Esophagus squamous epithelium (tissue), 5 donors: ENCODE measurements at regions not wholly inside any gene's neighbourhood (a gene's known extent, or its start where the extent isn't known, plus 50 kb on each side); places are given as distances from the start of the nearest gene placed in this dataset.
"Not testable (repeated sequence)": the region's sequence is repeated elsewhere in the genome, so short reads cannot be mapped to it uniquely, and the experiment has no call there.

Source experiments
- DNase-seq: peaks from one replicate; lab custom pipeline; 2025; lab: John Stamatoyannopoulos, UW
- H3K27ac ChIP-seq, 4 donors: fragments of 200-600 bp; sonication (generic); one replicate each; pipeline ENCODE4 v1.5.1; 2016 to 2019; ENCODE audit warnings: mild to moderate bottlenecking in 1 of 4
- H3K27me3 ChIP-seq, 4 donors: fragments of 200-600 bp; sonication (generic); 1 replicate in 3 of 4; 2 replicates in 1 of 4; pipeline versions ENCODE4 v1.5.1 to v1.6.0; 2017 to 2021; ENCODE audit warnings: antibody characterized with exemption in 1 of 4
- H3K36me3 ChIP-seq, 3 donors: fragments of 200-600 bp; sonication (generic); one replicate each; pipeline ENCODE4 v1.5.1; 2016 to 2019
- H3K4me1 ChIP-seq, 3 donors: fragments of 200-600 bp; sonication (generic); one replicate each; pipeline ENCODE4 v1.5.1; 2017 to 2019
- H3K4me3 ChIP-seq, 4 donors: fragments of 200-600 bp; sonication (generic); 1 replicate in 3 of 4; 2 replicates in 1 of 4; pipeline ENCODE4 v1.5.1; 2016 to 2019; ENCODE audit warnings: mild to moderate bottlenecking in 2 of 4, moderate library complexity in 1 of 4
- H3K9me3 ChIP-seq, 3 donors: fragments of 200-600 bp; sonication (generic); one replicate each; pipeline ENCODE4 v1.5.1; 2016 to 2019
- POLR2A ChIP-seq, 4 donors: fragments of 450-650 bp; IDR thresholded peaks; one replicate each; pipeline ENCODE4 v1.6.1; 2017; ENCODE audit warnings: antibody characterized with exemption in 4 of 4, mild to moderate bottlenecking in 4 of 4, moderate library complexity in 3 of 4
- WGBS, 2 donors: methylation state at CpG; one replicate each; pipeline ENCODE4 v1.1.5; 2018; 5-methylcytosine and 5-hydroxymethylcytosine counted together
- intact Hi-C: fragments of 100-400 bp; cut with DNase I; formaldehyde crosslinking; loops from one replicate; pipeline ENCODE4 v1.15.0; 2022
- TF ChIP-seq, protein P1 (sequence below), 6 experiments: fragments of 450-650 bp in 4 of 6; fragments of 200-600 bp in 2 of 6; sonication (generic) in 2 of 6; IDR thresholded peaks; one replicate each; pipeline ENCODE4 v1.5.1; 2016 to 2019; ENCODE audit warnings: antibody characterized with exemption in 6 of 6, mild to moderate bottlenecking in 4 of 6, moderate library complexity in 4 of 6
- donor health status: DM: yes; HTN: yes; CAD: no.

DNA sequence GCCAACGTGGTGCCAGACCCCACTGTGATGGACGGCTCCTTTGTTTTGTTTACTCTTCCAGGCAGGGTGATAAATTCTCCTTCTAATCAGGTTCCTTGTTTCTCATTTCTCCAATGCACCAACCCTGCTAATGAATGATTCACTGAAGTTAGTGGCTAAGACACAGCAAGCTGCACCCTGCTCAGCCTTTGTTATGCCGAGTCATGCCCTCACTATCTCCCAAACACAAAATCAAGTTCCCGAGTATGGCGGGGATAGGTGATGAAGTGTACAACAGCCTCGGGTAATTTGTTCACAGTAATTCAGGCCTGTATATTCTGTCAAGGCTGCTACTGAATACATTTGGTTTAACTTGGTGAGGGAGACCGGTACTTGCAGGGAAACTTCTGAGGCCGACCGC lies 83.8 kb upstream of the HS3ST4 start:
- Histone ChIP-seq H3K27me3 (no peaks in the 10 kb centered on the region), H3K9me3 (no peaks in the 10 kb centered on the region), H3K36me3 (no peaks in the 10 kb centered on the region), H3K4me1 (no peaks in the 10 kb centered on the region), H3K27ac (no peak overlapping the region), H3K4me3 (no peak overlapping the region)
- TF ChIP-seq POLR2A (IDR thresholded peaks at IDR 0.05), result no peak
- TF ChIP-seq, protein P1, sequence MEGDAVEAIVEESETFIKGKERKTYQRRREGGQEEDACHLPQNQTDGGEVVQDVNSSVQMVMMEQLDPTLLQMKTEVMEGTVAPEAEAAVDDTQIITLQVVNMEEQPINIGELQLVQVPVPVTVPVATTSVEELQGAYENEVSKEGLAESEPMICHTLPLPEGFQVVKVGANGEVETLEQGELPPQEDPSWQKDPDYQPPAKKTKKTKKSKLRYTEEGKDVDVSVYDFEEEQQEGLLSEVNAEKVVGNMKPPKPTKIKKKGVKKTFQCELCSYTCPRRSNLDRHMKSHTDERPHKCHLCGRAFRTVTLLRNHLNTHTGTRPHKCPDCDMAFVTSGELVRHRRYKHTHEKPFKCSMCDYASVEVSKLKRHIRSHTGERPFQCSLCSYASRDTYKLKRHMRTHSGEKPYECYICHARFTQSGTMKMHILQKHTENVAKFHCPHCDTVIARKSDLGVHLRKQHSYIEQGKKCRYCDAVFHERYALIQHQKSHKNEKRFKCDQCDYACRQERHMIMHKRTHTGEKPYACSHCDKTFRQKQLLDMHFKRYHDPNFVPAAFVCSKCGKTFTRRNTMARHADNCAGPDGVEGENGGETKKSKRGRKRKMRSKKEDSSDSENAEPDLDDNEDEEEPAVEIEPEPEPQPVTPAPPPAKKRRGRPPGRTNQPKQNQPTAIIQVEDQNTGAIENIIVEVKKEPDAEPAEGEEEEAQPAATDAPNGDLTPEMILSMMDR (IDR thresholded peaks at IDR 0.05), result no peak
- DNase-seq, result no peak
- intact Hi-C loops, result no loop called here
- 48 to 56% methylated on average over 9 of the region's 9 CpGs for WGBS, 2 donors

DNA sequence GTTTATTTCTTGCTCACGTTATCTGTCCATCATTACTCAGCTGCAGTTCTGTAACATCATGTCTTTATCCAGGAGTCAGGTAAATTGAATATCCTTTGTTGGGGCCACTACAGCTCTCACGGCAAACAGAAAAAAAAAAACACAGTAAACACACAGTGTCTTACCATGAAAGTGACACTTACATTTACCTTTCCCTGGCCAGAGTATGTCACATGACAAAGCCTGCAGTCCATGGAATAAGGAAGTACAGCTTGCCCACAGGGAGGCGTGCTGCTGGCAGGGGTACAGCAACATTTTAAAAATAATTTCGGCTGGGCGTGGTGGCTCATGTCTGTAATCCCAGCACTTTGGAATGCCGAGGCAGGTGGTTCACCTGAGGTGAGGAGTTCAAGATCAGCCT lies 85.7 kb upstream of the HS3ST4 start:
- Histone ChIP-seq H3K9me3 (no peaks in the 10 kb centered on the region), H3K4me1 (no peaks in the 10 kb centered on the region), H3K27ac (no peak overlapping the region), H3K27me3 (no peaks in the 10 kb centered on the region), H3K4me3 (no peak overlapping the region), H3K36me3 (no peaks in the 10 kb centered on the region)
- no peak for TF ChIP-seq POLR2A (IDR thresholded peaks at IDR 0.05)
- TF ChIP-seq, protein P1 (IDR thresholded peaks at IDR 0.05), result no peak
- WGBS, 2 donors, result 44 to 53% methylated on average over 6 of the region's 6 CpGs
- intact Hi-C loops, result no loop called here
- DNase-seq, result no peak

DNA sequence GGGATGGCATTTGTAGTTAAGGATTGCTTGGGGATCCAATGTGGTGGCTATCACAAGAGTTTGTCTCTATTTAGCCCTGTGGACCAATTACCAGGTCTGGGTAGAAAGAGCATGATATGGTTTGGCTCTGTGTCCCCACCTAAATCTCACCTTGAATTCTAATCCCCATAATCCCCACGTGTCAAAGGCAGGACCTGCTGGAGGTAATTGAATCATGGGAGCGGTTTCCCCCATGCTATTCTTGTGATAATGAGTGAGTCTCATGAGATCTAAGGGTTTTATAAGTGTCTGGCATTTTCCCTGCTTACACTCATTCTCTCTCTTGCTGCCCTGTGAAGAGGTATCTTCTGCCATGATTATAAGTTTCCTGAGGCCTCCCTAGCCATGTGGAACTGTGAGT lies 86.4 kb upstream of the HS3ST4 start:
- intact Hi-C loops, result no loop called here
- 35 to 40% methylated on average over 2 of the region's 2 CpGs for WGBS, 2 donors

DNA sequence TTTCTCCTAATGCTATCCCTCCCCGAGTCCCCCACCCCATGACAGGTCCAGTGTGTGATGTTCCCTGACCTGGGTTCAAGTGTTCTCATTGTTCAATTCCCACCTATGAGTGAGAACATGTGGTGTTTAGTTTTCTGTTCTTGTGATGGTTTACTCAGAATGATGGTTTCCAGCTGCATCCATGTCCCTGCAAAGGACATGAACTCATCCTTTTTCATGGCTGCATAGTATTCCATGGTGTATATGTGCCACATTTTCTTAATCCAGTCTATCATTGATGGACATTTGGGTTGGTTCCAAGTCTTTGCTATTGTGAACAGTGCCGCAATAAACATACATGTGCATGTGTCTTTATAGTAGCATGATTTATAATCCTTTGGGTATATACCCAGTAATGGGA lies 90.5 kb upstream of the HS3ST4 start:
- H3K4me1 ChIP-seq, H3K27me3 ChIP-seq, H3K27ac ChIP-seq, H3K4me3 ChIP-seq, H3K36me3 ChIP-seq, H3K9me3 ChIP-seq, intact Hi-C loops, DNase-seq: not testable (repeated sequence)
- 60 to 75% methylated on average over 2 of the region's 2 CpGs for WGBS, 2 donors

More for the DNA sequence above, 86.4 kb upstream of the HS3ST4 start:
- TF ChIP-seq, protein P1 (IDR thresholded peaks at IDR 0.05), result no peak
- no peak for TF ChIP-seq POLR2A (IDR thresholded peaks at IDR 0.05)
- H3K4me1 ChIP-seq, result no peaks in the 10 kb centered on the region
- no peak overlapping the region for H3K4me3 ChIP-seq
- no peaks in the 10 kb centered on the region for H3K36me3 ChIP-seq
- DNase-seq, result no peak
- no peaks in the 10 kb centered on the region for H3K27me3 ChIP-seq
- H3K9me3 ChIP-seq, result no peaks in the 10 kb centered on the region
- H3K27ac ChIP-seq, result no peak overlapping the region

DNA sequence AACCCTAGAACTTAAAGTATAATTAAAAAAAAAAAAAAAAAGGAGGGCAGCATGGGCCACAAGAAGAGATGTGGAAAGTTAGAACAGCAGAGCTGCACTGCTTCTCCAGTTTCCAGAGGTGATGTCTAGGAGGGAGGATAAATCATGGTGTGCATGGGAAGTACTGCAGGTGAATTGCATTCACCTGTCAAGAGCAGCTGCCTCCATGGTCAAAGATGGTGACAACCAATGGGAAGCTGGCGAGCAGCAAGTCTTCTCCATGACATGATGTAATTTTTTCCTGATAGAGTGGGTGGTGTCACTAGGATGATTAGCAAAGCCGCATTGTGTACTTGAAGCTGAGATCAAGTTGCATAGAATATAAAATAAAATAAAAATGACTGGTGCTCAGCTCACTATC lies 95.6 kb upstream of the HS3ST4 start:
- Histone ChIP-seq H3K27ac (no peak overlapping the region), H3K27me3 (no peaks in the 10 kb centered on the region), H3K9me3 (no peaks in the 10 kb centered on the region), H3K36me3 (no peaks in the 10 kb centered on the region), H3K4me1 (no peaks in the 10 kb centered on the region), H3K4me3 (no peak overlapping the region)
- no peak for TF ChIP-seq POLR2A (IDR thresholded peaks at IDR 0.05)
- TF ChIP-seq, protein P1 (IDR thresholded peaks at IDR 0.05), result no peak
- intact Hi-C loops, result no loop called here
- no peak for DNase-seq
- 83 to 87% methylated on average over 2 of the region's 2 CpGs for WGBS, 2 donors

DNA sequence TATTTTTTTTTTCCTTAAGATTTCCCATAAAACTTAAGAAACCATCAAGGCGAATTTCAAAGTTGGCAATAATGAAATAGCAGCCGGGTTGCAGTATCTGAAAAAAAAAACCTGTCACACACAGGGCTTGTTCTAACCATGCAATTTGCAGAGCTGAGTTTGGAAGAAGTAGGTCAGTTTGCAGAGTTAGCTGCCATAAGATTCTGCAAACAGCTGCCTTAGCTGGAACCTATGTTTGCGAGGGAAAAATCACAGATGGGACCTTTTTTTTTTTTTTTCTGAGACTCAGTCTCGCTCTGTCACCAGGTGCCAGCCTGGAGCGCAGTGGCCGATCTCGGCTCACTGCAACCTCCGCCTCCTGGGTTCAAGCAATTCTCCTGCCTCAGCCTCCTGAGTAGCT lies 98.5 kb upstream of the HS3ST4 start:
- TF ChIP-seq POLR2A (IDR thresholded peaks at IDR 0.05), result no peak
- TF ChIP-seq, protein P1 (IDR thresholded peaks at IDR 0.05), result no peak
- 79 to 86% methylated on average over 6 to 7 of the region's 8 CpGs for WGBS, 2 donors
- no peaks in the 10 kb centered on the region for H3K4me1 ChIP-seq

More for the DNA sequence above, 98.5 kb upstream of the HS3ST4 start:
- Histone ChIP-seq H3K4me3 (no peak overlapping the region), H3K9me3 (no peaks in the 10 kb centered on the region), H3K27ac (no peak overlapping the region), H3K36me3 (no peaks in the 10 kb centered on the region), H3K27me3 (no peaks in the 10 kb centered on the region)
- no peak for DNase-seq
- intact Hi-C loops, result no loop called here
